GM12872 (cell line): ENCODE measurements at regions not wholly inside any gene's neighbourhood (a gene's known extent, or its start where the extent isn't known, plus 50 kb on each side); places are given as distances from the start of the nearest gene placed in this dataset.

Experiments
- CTCF ChIP-seq: IDR thresholded peaks from 3 replicates; pipeline ENCODE4 v1.5.1; 2011; ENCODE audit warnings: low read depth, mild to moderate bottlenecking, low read length, moderate library complexity; ENCODE audit not compliant: insufficient read depth

GRCh38 chr9:115397591-115398312, 279.8 kb upstream of the TNC start:
- TF ChIP-seq CTCF = no peak

GRCh38 chr9:115398313-115398650, 280.3 kb upstream of the TNC start:
- no peak for TF ChIP-seq CTCF

GRCh38 chr9:115398996-115399395, 281.0 kb upstream of the TNC start:
- TF ChIP-seq CTCF = no peak

GRCh38 chr9:115400796-115401195, 282.8 kb upstream of the TNC start:
- TF ChIP-seq CTCF = no peak

- TF ChIP-seq CTCF = no peak
Measured at GRCh38 chr9:115401756-115402327, 283.9 kb upstream of the TNC start.

GRCh38 chr9:115403753-115404152, 285.8 kb upstream of the TNC start:
- no peak for TF ChIP-seq CTCF

GRCh38 chr9:115404311-115404710, 286.4 kb upstream of the TNC start:
- TF ChIP-seq CTCF = no peak
